ENCODE measurements at regions not wholly inside any gene's neighbourhood (a gene's known extent, or its start where the extent isn't known, plus 50 kb on each side); places are given as distances from the start of the nearest gene placed in this dataset.
A peak's percentile ranks its signal among the peaks of the same experiment; 100 is the strongest.

DNA sequence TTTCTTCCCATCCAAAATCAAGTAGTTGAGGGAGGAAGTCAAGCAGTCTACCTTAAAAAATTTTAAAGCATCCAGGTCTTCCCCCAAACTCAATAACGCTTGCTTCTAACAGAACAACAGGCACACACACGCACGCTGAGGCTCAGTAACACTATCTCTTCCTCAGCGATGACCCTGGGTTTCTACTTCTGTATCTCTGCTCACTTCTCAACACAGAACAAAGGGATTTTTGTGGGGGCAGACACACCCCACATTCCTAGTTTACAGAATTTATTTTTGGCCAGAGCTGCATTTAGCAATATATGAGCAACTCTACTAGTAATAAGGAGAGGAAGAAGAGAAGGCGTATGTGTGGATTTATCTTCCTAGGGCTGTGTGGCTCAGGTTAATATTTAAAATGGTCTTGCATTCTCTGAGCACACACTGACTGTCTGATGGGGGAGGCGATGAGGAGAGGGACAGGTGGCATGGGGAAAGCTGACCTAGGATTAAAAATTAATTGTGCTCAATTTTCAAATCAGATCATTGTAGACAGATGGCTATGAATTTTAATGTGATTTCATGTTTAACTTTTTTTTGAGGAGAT lies 71.3 kb upstream of the PPM1B start:
- no peaks in the 10 kb centered on the region for H3K9me3 ChIP-seq (ENCODE audit: low read depth)
- H3K4me1 ChIP-seq (ENCODE audit: insufficient read depth), result peaks cover 6% of the 10 kb centered on the region
- H3K36me3 ChIP-seq (ENCODE audit: low read depth), result no peaks in the 10 kb centered on the region
- H3K4me2 ChIP-seq (ENCODE audit: unreplicated experiment), result no peak overlapping the region
- H3K79me2 ChIP-seq (ENCODE audit: insufficient read depth), result no peaks in the 10 kb centered on the region
- 87% methylated on average over 6 of the region's 6 CpGs for WGBS, 2 experiments (ENCODE audit: low coverage in 1 of 2, low lambda C conversion rate in 2 of 2, missing lambda C conversion rate in 2 of 2)
- H3K9ac ChIP-seq, result no peak overlapping the region
- peaks cover 14% of the 10 kb centered on the region for H3F3A ChIP-seq (ENCODE audit: insufficient read depth)
- H3K4me3 ChIP-seq, result no peak overlapping the region
- H3K27me3 ChIP-seq (replicated peaks; ENCODE audit: insufficient read depth), result no peaks in the 10 kb centered on the region
- no peaks in the 10 kb centered on the region for H3K9me2 ChIP-seq (ENCODE audit: insufficient read depth)
- DNase-seq, result no peak
- in situ Hi-C loops (cut with MboI), result no loop called here
- TF ChIP-seq EZH2 (IDR thresholded peaks at IDR 0.05; ENCODE audit: insufficient read depth, poor library complexity, severe bottlenecking) (no peak), EZH2phosphoT487 (IDR thresholded peaks at IDR 0.05; ENCODE audit: insufficient read depth, low read depth) (no peak)
- H2AFZ ChIP-seq, result no peak overlapping the region
- no peaks in the 10 kb centered on the region for H4K20me1 ChIP-seq (ENCODE audit: insufficient read depth)
- no peak overlapping the region for H3K27ac ChIP-seq

- no peak for DNase-seq
- H3K9ac ChIP-seq, result no peak overlapping the region
- H4K20me1 ChIP-seq (ENCODE audit: insufficient read depth), result no peaks in the 10 kb centered on the region
- TF ChIP-seq EZH2phosphoT487 (IDR thresholded peaks at IDR 0.05; ENCODE audit: insufficient read depth, low read depth), result no peak
- TF ChIP-seq EZH2 (IDR thresholded peaks at IDR 0.05; ENCODE audit: insufficient read depth, poor library complexity, severe bottlenecking), result no peak
- no peak overlapping the region for H3K27ac ChIP-seq
- no peaks in the 10 kb centered on the region for H3K9me2 ChIP-seq (ENCODE audit: insufficient read depth)
- H3K9me3 ChIP-seq (ENCODE audit: low read depth), result no peaks in the 10 kb centered on the region
- no peak overlapping the region for H2AFZ ChIP-seq
- no peaks in the 10 kb centered on the region for H3K36me3 ChIP-seq (ENCODE audit: low read depth)
- no peak overlapping the region for H3K4me2 ChIP-seq (ENCODE audit: unreplicated experiment)
- H3K27me3 ChIP-seq (replicated peaks; ENCODE audit: insufficient read depth), result no peaks in the 10 kb centered on the region
- peaks cover 6% of the 10 kb centered on the region for H3K4me1 ChIP-seq (ENCODE audit: insufficient read depth)
- H3F3A ChIP-seq (ENCODE audit: insufficient read depth), result peaks cover 14% of the 10 kb centered on the region
- in situ Hi-C loops (cut with MboI), result no loop called here
- H3K79me2 ChIP-seq (ENCODE audit: insufficient read depth), result no peaks in the 10 kb centered on the region
- H3K4me3 ChIP-seq, result no peak overlapping the region
- 75 to 89% methylated on average over 3 of the region's 3 CpGs for WGBS, 2 experiments (ENCODE audit: low coverage in 1 of 2, low lambda C conversion rate in 2 of 2, missing lambda C conversion rate in 2 of 2)
Measured at GRCh38 chr2:44098050-44098449, 70.6 kb upstream of the PPM1B start.

DNA sequence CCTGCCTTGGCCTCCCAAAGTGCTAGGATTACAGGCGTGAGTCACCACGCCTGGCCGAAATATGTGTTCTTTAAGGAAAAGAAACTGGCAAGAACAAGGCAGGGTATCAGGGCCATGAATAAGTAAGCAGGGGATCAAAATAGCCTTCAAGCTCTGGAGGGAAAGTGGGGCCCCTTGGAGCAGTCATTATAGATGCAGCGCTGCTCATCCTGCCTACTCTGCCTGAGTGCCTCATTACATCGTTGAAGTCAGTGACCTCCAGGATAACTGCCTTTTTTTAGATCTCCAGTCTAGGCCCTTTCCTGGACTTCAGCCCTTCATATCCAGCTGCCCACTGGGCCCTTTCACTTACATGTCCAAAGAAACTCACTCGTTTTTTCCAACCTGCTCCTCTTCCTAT lies 69.8 kb upstream of the PPM1B start:
- H3K9me2 ChIP-seq (ENCODE audit: insufficient read depth), result no peaks in the 10 kb centered on the region
- H3K27me3 ChIP-seq (replicated peaks; ENCODE audit: insufficient read depth), result no peaks in the 10 kb centered on the region
- no peak for DNase-seq
- peaks cover 14% of the 10 kb centered on the region for H3F3A ChIP-seq (ENCODE audit: insufficient read depth)
- H3K4me1 ChIP-seq (ENCODE audit: insufficient read depth), result peaks cover 6% of the 10 kb centered on the region
- H3K4me3 ChIP-seq, result no peak overlapping the region
- no peaks in the 10 kb centered on the region for H4K20me1 ChIP-seq (ENCODE audit: insufficient read depth)
- H3K4me2 ChIP-seq (ENCODE audit: unreplicated experiment), result no peak overlapping the region
- TF ChIP-seq EZH2phosphoT487 (IDR thresholded peaks at IDR 0.05; ENCODE audit: insufficient read depth, low read depth) (no peak), EZH2 (IDR thresholded peaks at IDR 0.05; ENCODE audit: insufficient read depth, poor library complexity, severe bottlenecking) (no peak)
- H3K27ac ChIP-seq, result no peak overlapping the region
- in situ Hi-C loops (cut with MboI), result no loop called here
- no peaks in the 10 kb centered on the region for H3K36me3 ChIP-seq (ENCODE audit: low read depth)
- H2AFZ ChIP-seq, result no peak overlapping the region
- H3K9ac ChIP-seq, result no peak overlapping the region
- 96 to 98% methylated on average over 6 of the region's 6 CpGs for WGBS, 2 experiments (ENCODE audit: low coverage in 1 of 2, low lambda C conversion rate in 2 of 2, missing lambda C conversion rate in 2 of 2)
- no peaks in the 10 kb centered on the region for H3K9me3 ChIP-seq (ENCODE audit: low read depth)
- no peaks in the 10 kb centered on the region for H3K79me2 ChIP-seq (ENCODE audit: insufficient read depth)

GRCh38 chr2:44100351-44100750 lies 68.3 kb upstream of the PPM1B start:
- Histone ChIP-seq H3K9ac (no peak overlapping the region), H3F3A (ENCODE audit: insufficient read depth) (peaks cover 14% of the 10 kb centered on the region)

GRCh38 chr2:44101246-44101645 lies 67.4 kb upstream of the PPM1B start:
- Histone ChIP-seq H3K27me3 (replicated peaks; ENCODE audit: insufficient read depth) (no peaks in the 10 kb centered on the region), H3K79me2 (ENCODE audit: insufficient read depth) (no peaks in the 10 kb centered on the region), H3K4me2 (ENCODE audit: unreplicated experiment) (no peak overlapping the region), H3K9ac (no peak overlapping the region), H3K27ac (no peak overlapping the region), H4K20me1 (ENCODE audit: insufficient read depth) (no peaks in the 10 kb centered on the region), H3K9me2 (ENCODE audit: insufficient read depth) (no peaks in the 10 kb centered on the region), H3K9me3 (ENCODE audit: low read depth) (no peaks in the 10 kb centered on the region), H3K4me3 (no peak overlapping the region), H3K4me1 (ENCODE audit: insufficient read depth) (peaks cover 6% of the 10 kb centered on the region), H3F3A (ENCODE audit: insufficient read depth) (peaks cover 14% of the 10 kb centered on the region), H3K36me3 (ENCODE audit: low read depth) (no peaks in the 10 kb centered on the region), H2AFZ (no peak overlapping the region)
- no peak for TF ChIP-seq EZH2 (IDR thresholded peaks at IDR 0.05; ENCODE audit: insufficient read depth, poor library complexity, severe bottlenecking)
- no peak for TF ChIP-seq EZH2phosphoT487 (IDR thresholded peaks at IDR 0.05; ENCODE audit: insufficient read depth, low read depth)
- no peak for DNase-seq
- 82 to 86% methylated on average over 1 of the region's 1 CpG for WGBS, 2 experiments (ENCODE audit: low coverage in 1 of 2, low lambda C conversion rate in 2 of 2, missing lambda C conversion rate in 2 of 2)
- in situ Hi-C loops (cut with MboI), result no loop called here

More at GRCh38 chr2:44100351-44100750, 68.3 kb upstream of the PPM1B start:
- in situ Hi-C loops (cut with MboI), result no loop called here
- no peak overlapping the region for H3K4me3 ChIP-seq
- H3K9me2 ChIP-seq (ENCODE audit: insufficient read depth), result no peaks in the 10 kb centered on the region
- no peaks in the 10 kb centered on the region for H3K79me2 ChIP-seq (ENCODE audit: insufficient read depth)
- H3K27ac ChIP-seq, result peak overlapping the region; percentile 41
- peak; percentile 96 for DNase-seq
- no peak overlapping the region for H2AFZ ChIP-seq
- no peaks in the 10 kb centered on the region for H3K9me3 ChIP-seq (ENCODE audit: low read depth)
- TF ChIP-seq EZH2phosphoT487 (IDR thresholded peaks at IDR 0.05; ENCODE audit: insufficient read depth, low read depth) (no peak), EZH2 (IDR thresholded peaks at IDR 0.05; ENCODE audit: insufficient read depth, poor library complexity, severe bottlenecking) (no peak)
- peak overlapping the region; percentile 4 for H3K4me2 ChIP-seq (ENCODE audit: unreplicated experiment)
- no peaks in the 10 kb centered on the region for H4K20me1 ChIP-seq (ENCODE audit: insufficient read depth)
- H3K4me1 ChIP-seq (ENCODE audit: insufficient read depth), result peaks cover 6% of the 10 kb centered on the region
- H3K27me3 ChIP-seq (replicated peaks; ENCODE audit: insufficient read depth), result no peaks in the 10 kb centered on the region
- no peaks in the 10 kb centered on the region for H3K36me3 ChIP-seq (ENCODE audit: low read depth)
- WGBS, 2 experiments (ENCODE audit: low coverage in 1 of 2, low lambda C conversion rate in 2 of 2, missing lambda C conversion rate in 2 of 2), result 0 to 1% methylated on average over 3 of the region's 3 CpGs
